ENCODE measurements at regions not wholly inside any gene's neighbourhood (a gene's known extent, or its start where the extent isn't known, plus 50 kb on each side); places are given as distances from the start of the nearest gene placed in this dataset.

DNA sequence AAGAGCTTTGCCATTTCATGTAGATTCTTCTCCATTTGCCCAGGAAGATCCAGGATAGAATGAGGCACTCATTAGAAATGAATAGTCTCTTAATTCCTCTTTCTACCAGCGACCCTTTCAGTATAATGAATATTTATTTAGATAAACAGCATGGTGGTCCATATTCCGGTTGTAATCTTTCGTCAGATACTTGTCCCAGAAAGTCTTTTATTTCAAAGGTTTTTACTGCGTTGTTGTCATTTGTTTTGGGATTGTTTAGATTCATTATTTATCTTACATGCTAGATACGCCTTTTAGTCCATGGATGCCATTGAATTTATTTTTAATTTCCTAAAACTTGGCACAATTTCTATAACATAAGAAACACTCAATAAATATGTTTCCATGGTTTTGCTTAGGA lies 139.7 kb upstream of the FLRT2 start:
- TF ChIP-seq, protein P1, sequence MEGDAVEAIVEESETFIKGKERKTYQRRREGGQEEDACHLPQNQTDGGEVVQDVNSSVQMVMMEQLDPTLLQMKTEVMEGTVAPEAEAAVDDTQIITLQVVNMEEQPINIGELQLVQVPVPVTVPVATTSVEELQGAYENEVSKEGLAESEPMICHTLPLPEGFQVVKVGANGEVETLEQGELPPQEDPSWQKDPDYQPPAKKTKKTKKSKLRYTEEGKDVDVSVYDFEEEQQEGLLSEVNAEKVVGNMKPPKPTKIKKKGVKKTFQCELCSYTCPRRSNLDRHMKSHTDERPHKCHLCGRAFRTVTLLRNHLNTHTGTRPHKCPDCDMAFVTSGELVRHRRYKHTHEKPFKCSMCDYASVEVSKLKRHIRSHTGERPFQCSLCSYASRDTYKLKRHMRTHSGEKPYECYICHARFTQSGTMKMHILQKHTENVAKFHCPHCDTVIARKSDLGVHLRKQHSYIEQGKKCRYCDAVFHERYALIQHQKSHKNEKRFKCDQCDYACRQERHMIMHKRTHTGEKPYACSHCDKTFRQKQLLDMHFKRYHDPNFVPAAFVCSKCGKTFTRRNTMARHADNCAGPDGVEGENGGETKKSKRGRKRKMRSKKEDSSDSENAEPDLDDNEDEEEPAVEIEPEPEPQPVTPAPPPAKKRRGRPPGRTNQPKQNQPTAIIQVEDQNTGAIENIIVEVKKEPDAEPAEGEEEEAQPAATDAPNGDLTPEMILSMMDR (IDR thresholded peaks at IDR 0.05) = no peak
- no peak for TF ChIP-seq EP300 (IDR thresholded peaks at IDR 0.05)
